GM19438 (cell line): ENCODE measurements at regions not wholly inside any gene's neighbourhood (a gene's known extent, or its start where the extent isn't known, plus 50 kb on each side); places are given as distances from the start of the nearest gene placed in this dataset.
"Not testable (repeated sequence)": the region's sequence is repeated elsewhere in the genome, so short reads cannot be mapped to it uniquely, and the experiment has no call there.

Experiments used
- ATAC-seq: cut with Tn5 transposase; IDR thresholded peaks from one replicate; pipeline ENCODE4 v1.9.1; 2021; ENCODE audit warnings: low read depth; ENCODE audit not compliant: unreplicated experiment

DNA sequence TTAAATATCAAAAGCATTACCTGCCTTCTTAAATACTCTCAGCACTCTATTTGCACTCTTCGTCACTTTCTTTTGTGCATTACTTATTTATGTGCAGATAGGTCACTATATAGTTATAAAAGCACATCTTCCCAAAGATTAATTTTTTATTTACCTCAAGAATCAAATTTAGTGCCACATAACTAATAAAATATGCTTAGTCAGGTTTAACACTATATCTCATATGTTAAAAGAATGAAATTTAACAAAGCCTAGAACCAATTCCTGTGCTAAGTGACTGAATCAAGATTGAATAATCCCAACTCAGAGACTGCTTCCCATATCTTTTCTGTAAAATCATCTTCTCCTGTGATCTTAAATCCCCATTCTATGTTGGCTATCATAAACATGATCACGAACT, 957.5 kb upstream of the NXPH2 start:
- no peak for ATAC-seq

DNA sequence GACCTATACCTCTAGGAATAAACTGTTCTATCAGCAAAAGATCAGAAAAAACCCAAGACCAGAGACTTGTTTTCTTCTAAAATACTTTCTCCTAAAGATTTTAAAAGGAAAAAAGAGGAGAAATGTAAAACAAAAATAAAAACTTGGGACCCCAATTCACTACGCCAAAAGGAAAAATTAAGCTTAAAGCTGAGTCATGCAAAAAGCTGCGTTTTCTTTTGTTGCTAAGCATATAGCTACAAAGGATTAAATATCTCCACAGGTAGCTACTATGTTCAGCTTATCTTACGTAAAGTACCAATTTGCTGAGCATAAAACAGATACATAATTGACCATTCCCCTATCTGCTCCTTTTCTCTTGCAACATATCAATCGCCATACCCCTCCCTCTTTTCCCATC, 950.0 kb upstream of the NXPH2 start:
- no peak for ATAC-seq

DNA sequence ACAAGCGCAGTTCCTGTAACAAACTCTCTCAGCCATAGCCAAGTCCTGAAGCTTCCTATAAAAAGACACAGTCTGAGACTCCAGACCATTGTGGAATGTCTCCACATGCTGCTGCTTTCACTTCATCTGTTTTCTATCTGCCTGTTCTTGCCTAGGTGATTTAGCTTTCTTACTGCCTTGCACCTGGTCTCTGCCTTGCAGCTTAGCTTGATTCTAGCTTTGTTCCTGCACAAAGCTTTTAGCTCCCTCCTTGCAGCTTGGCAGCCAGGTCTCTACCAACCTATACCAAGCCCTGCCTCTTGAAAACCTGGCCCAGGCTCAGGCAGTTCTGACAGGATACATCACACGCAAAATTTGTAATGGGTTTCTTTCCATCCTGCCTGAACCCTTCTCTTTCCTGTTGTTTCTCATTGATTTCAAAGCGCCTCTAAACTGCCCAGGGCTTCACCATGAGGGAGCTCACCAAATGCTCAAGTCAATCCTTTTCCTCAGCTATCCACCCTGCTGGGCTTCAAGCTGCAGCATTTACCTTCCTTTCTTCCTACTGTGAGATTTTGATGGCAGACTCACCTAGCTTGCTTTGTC, 941.3 kb upstream of the NXPH2 start:
- ATAC-seq: no peak

GRCh38 chr2:139720056-139720455, 939.9 kb upstream of the NXPH2 start:
- no peak for ATAC-seq

DNA sequence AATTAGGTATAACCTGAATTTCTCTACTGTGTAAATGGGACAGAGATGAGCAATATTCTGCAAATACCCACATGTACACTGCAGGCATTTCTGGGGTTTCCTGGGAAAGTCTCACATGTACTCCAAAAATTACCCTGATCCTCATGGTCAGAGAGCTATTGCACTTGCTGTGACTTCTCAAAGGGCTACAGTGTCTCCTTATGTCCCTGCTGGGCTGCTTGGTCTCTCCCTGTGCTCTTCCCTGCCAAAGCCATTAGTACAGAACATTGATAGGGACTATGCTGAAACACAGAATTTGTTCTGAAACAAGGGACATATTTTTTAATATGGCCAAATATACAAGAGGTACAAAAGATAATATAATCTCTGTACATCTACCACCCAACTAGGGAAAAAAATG, 924.4 kb upstream of the NXPH2 start:
- ATAC-seq: no peak

DNA sequence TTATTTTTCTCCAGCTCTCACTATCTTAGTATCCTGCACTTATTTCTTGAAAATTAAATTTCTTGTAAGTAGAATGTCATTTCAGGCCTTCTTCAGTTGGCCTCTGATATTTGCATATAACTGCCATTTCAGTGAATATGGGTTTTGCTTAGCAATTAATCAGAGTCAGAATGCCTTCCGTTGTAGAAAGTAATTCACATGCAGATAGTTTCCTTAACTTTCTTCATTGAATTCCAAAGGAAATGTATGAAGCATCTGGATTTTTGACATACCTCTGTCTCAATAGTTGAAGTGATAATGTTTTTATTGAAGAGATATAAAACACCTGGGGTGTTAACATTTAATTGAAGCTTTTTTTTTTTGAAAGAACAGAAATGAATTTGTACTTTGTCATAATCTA, 914.1 kb upstream of the NXPH2 start:
- ATAC-seq: no peak

- no peak for ATAC-seq
Observed at GRCh38 chr2:139686205-139686604, 906.0 kb upstream of the NXPH2 start.

DNA sequence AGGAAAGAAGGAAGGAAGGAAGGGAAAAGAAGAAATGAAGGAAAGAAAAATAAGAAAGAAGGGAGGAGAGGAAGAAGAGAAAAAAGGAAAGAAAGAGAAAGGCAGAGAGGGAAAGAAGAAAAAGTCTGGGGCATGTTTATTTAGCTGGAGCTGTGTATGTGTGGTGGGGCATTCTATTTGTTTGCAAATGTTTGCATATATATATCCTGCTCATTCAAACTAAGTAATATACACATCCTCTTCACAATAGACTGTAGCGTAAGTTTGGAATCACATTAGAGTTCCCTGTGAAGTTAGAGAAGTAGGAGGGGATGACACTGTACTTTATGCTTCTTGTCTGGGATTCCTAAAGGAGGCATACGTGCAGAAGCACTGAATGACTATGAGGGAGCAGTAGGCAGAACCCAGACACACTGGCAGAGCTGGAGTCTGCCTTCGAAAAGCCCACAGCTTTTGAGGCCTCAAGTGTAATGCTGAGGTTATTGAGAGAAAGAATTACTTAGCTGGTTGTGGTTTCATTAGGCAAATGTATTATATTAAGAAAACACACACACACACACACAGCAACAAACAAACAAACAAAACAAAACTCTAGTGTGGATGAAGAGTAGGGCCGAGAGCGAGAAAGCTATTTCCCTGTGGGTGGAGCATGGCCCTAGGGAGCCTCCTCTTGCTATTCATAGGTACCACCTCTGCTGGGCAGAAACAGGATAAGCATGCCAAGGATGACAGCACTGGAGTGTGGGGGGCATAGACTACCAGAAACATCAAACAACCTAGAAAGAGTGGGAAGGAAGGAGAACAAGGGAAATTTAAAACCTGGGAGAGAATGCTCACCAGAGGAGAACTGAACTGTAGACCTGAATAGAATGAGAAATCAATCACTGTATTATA, 905.1 kb upstream of the NXPH2 start:
- no peak for ATAC-seq

DNA sequence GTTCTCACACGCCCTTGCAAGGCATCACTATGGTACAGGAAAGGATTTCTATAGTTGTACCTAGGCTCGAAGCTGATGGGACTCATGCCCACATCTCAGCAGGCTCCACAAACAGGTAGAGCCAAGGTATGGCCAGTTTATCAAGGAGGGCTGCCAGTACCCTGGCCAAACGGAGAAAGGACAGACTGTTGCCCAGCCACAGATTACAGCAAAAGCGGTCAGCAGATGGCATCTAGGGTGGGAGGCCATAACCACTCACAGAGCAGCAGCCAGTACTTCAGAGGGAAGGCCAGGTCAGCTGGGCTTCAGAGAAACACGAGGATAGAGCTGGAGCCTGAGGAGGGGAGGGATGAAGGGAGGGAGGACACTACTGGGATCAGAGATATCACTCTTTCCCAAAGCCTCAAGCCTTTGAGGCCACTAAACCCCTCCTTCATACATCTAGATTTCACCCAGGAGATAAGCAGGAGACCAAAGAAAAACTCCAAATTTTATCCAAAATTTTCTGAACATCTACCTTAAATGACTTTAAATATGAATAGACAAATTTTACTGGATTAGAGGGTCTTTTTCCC, 904.2 kb upstream of the NXPH2 start:
- ATAC-seq: no peak

- ATAC-seq: no peak
Observed at GRCh38 chr2:139674577-139674976, 894.4 kb upstream of the NXPH2 start.

GRCh38 chr2:139673447-139673846, 893.3 kb upstream of the NXPH2 start:
- not testable (repeated sequence) for ATAC-seq

DNA sequence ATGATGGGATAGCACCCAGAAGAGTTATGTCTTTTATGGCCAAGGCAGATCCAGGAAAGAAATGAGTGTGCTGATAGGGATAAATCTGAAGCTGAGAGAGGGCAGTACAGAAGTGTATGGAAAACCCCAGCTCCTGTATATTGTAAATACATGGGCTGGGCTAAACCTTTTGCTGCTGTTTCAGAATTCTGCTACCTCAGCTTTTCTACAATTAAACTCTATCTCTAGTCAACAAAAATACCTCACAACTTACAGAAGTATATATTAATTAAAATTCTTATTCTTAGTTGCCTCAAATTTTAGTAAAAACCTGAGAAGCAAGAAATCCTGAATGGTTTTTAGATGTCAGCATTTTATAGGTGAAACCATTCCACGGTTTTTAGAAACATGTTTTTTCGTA, 889.5 kb upstream of the NXPH2 start:
- no peak for ATAC-seq

DNA sequence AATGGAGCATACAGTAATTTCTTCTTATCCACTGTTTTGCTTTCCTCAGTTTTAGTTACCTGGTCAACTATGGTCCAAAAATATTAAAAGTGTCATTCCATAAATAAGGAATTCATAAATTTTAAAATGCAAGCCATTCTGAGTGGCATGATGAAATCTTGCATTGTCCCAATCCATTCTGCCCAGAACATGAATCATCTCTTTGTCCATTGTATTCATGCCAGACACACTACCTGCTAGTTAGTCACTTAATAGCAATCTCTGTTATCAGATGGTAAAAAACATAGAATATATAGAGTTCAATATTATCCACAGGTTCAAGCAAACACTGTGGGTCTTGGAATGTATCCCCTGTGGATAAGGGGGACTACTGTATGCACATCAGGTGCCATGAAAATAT, 872.2 kb upstream of the NXPH2 start:
- ATAC-seq: no peak

DNA sequence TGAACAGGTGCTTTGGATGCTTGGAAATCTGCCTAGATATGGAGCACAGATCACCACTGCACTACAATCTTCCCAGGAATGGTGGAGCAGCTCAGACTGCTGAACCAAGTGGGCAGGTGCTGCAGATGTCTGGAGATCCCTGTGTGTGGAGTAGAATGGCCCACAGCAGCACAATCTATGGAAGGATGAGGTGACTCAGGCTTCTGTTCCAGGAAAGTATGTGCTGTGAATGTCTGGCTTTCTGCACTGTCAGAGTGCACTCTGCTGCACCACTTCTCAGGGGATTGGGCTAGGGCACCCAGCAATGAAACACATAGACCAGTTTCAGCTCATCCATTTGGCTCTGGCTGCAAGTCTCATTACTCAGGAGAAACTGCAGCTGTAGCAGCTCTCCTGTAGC, 865.4 kb upstream of the NXPH2 start:
- no peak for ATAC-seq

GRCh38 chr2:139643139-139643538, 862.9 kb upstream of the NXPH2 start:
- no peak for ATAC-seq

- ATAC-seq: no peak
Observed at GRCh38 chr2:139631966-139632365, 851.8 kb upstream of the NXPH2 start.

GRCh38 chr2:139628931-139629330, 848.7 kb upstream of the NXPH2 start:
- ATAC-seq: no peak

DNA sequence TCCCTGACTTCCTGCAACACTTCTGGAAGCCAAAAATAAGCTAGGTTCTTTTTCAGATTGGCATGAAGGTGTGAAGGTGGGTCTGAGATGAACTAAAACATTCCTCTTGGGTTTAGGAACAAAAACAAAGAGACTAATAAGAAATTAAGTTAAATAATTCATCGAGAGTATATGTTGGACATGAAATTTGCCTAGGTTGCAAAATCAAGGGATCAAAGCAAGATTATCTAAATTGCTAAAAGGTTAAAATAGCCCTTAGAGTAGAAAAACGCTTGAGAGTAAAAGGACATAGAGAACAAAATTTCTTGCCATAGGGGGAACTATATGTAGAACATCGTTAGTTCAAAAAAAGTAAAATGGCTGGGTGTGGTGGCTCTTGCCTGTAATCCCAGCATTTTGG, 845.9 kb upstream of the NXPH2 start:
- no peak for ATAC-seq

DNA sequence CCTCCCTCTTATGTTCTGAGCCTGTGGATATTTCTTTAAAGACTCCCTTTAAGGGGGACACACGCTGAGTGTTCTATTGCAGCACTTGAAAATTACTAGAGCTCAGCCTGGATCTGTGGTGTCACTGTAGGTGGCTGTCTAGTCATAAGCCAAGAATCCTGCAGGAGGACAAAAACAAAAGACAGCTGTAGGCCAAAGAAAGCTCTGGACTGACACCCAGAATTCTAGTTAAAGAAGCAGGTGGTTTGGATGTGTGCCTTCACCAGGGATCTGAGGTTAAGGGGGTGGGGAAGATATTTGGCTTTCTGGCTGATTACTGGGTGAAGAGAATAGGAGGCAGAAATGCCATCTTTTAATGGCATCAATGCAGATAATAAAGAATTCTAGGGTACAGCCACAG, 842.5 kb upstream of the NXPH2 start:
- ATAC-seq: no peak

- no peak for ATAC-seq
Observed at GRCh38 chr2:139617747-139618146, 837.6 kb upstream of the NXPH2 start.

- no peak for ATAC-seq
Observed at GRCh38 chr2:139613264-139613663, 833.1 kb upstream of the NXPH2 start.

DNA sequence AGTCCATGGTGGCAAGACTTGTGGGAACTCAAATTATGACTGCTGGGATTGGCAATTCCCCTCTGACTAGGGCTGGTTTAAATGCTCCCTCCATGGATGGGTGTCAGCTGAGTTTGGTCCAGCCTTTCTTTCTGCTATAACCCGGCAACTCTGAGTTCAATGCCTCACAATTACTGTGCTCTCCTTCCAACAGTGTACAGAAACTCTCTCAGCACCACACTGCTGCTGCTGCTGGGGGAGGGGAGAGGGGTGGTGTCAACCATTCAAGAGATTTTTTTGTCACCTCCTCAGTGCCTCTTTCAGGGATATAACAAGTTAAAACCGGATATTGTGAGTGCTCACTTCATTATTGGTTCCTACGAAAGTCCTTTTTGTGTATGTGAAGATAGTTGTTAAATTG, 830.3 kb upstream of the NXPH2 start:
- ATAC-seq: no peak
